Chondrocyte (in vitro differentiated cells): ENCODE measurements at regions not wholly inside any gene's neighbourhood (a gene's known extent, or its start where the extent isn't known, plus 50 kb on each side); places are given as distances from the start of the nearest gene placed in this dataset.

Experiments used
- DNase-seq: peaks from one replicate; pipeline ENCODE4 v3.0.0; 2021; ENCODE audit warnings: mixed read lengths, low spot score
- H3K27ac Mint-ChIP-seq: one replicate; pipeline ENCODE4 v1.8.0; 2021; ENCODE audit warnings: mild to moderate bottlenecking, moderate library complexity, mixed read lengths; ENCODE audit not compliant: unreplicated experiment
- H3K27me3 Mint-ChIP-seq: 2 replicates; pipeline ENCODE4 v1.8.0; 2021; ENCODE audit warnings: low read depth, mixed read lengths
- H3K36me3 Mint-ChIP-seq: 2 replicates; pipeline ENCODE4 v1.8.0; 2021; ENCODE audit warnings: low read depth, mixed read lengths
- H3K4me1 Mint-ChIP-seq: 2 replicates; pipeline ENCODE4 v1.8.0; 2021; ENCODE audit warnings: low read depth, mild to moderate bottlenecking, mixed read lengths
- H3K4me3 Mint-ChIP-seq: one replicate; pipeline ENCODE4 v1.8.0; 2021; ENCODE audit warnings: mild to moderate bottlenecking, moderate library complexity, mixed read lengths; ENCODE audit not compliant: unreplicated experiment
- H3K9me3 Mint-ChIP-seq: 2 replicates; pipeline ENCODE4 v1.8.0; 2021; ENCODE audit warnings: low read depth, mixed read lengths
- TF ChIP-seq, protein P1 (sequence below): fragments of 200-600 bp; sonication (generic); IDR thresholded peaks from 2 replicates; pipeline ENCODE4 v1.5.0; 2021; ENCODE audit warnings: antibody characterized with exemption, mild to moderate bottlenecking, moderate library complexity

DNA sequence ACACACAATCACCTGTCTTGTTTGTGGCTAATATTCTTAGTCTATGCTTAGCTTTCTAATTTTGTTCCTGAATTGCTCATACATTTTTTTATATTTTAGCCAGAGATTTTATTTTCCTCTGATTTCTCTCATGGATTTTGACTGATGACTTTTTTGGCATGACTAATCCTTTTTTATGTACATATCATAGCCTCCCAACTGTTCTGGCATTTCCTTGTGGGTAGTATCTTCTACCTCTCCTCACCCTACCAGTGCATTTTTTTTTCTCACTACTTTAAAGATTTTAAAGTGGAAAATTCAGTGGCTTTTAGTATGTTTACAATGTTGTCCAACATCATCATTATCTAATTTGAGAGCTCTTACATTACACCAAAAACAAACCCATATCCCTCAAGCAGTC is 84.4 kb upstream of the TENM4 start:
- peaks cover 4% of the 10 kb centered on the region for H3K27me3 Mint-ChIP-seq
- no peak for DNase-seq
- H3K4me3 Mint-ChIP-seq = no peak overlapping the region
- peaks cover 11% of the 10 kb centered on the region for H3K9me3 Mint-ChIP-seq
- peaks cover 10% of the 10 kb centered on the region for H3K4me1 Mint-ChIP-seq
- H3K27ac Mint-ChIP-seq = no peak overlapping the region
- TF ChIP-seq, protein P1, sequence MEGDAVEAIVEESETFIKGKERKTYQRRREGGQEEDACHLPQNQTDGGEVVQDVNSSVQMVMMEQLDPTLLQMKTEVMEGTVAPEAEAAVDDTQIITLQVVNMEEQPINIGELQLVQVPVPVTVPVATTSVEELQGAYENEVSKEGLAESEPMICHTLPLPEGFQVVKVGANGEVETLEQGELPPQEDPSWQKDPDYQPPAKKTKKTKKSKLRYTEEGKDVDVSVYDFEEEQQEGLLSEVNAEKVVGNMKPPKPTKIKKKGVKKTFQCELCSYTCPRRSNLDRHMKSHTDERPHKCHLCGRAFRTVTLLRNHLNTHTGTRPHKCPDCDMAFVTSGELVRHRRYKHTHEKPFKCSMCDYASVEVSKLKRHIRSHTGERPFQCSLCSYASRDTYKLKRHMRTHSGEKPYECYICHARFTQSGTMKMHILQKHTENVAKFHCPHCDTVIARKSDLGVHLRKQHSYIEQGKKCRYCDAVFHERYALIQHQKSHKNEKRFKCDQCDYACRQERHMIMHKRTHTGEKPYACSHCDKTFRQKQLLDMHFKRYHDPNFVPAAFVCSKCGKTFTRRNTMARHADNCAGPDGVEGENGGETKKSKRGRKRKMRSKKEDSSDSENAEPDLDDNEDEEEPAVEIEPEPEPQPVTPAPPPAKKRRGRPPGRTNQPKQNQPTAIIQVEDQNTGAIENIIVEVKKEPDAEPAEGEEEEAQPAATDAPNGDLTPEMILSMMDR = no peak
- H3K36me3 Mint-ChIP-seq = no peaks in the 10 kb centered on the region

DNA sequence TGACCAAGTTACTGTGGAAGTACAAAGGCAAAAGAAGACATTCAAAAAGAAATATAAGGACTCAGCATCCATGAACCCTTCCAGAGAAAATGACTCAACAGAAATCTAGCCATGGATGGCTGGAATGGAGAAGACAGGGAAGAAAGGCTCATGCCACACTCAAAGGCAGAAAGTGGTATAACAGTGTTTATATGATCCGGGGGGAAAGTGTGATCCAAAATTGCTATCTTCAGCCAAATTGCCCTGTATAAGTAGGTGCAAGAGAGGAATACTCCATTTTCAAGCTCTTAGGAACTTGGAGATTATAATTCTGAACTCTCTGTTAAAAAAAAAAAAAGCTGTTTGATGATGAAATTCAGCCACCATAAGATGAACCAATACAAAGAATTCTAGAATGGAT is 81.8 kb upstream of the TENM4 start:
- H3K9me3 Mint-ChIP-seq = peaks cover 11% of the 10 kb centered on the region
- TF ChIP-seq, protein P1 = no peak
- H3K4me1 Mint-ChIP-seq = peaks cover 10% of the 10 kb centered on the region
- no peak for DNase-seq
- no peak overlapping the region for H3K4me3 Mint-ChIP-seq
- H3K36me3 Mint-ChIP-seq = no peaks in the 10 kb centered on the region
- H3K27me3 Mint-ChIP-seq = peaks cover 1% of the 10 kb centered on the region
- no peak overlapping the region for H3K27ac Mint-ChIP-seq

DNA sequence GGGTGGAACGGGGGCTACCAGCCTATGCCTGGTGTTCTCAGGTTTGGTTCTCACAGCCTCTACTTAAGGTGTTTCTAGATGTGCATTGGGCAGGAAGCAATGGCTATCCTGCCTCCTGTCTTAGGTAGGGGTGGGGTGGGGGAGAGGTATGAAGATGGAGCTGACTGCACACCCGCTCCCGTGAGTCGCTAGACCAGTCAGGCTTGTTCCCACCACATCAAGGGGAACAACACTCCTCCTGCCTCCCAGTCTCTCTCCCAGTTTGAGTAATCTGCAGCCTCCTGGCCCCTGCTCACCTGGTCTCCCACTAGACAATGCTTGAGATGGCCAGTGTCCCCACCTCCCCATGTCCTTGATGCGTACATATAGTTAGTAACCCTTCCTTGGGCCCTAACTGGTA is 79.3 kb upstream of the TENM4 start:
- peaks cover 2% of the 10 kb centered on the region for H3K4me1 Mint-ChIP-seq
- H3K27ac Mint-ChIP-seq = no peak overlapping the region
- H3K27me3 Mint-ChIP-seq = peaks cover 3% of the 10 kb centered on the region
- no peak for DNase-seq
- TF ChIP-seq, protein P1 = no peak
- H3K36me3 Mint-ChIP-seq = no peaks in the 10 kb centered on the region
- no peak overlapping the region for H3K4me3 Mint-ChIP-seq
- H3K9me3 Mint-ChIP-seq = peaks cover 14% of the 10 kb centered on the region

DNA sequence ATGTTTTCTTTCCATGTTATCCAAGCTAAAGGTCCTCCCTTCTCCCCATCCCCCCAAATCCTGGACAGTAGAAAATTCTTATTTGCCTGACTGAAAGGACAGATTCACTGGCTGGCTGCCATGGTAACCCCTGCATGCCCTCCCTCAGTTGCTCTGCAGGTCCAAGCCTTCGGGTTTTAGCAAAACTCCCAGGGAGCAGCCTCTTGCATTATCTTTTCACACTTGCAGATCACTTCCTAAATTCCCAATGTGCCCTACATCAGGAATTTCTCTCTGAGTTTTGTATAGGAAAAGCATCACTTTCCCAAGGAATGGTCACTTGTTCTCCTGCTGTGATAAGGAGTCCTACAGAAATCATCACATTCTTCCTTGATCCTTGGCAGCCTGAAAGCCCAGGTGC is 75.0 kb upstream of the TENM4 start:
- Mint-ChIP-seq H3K27ac (no peak overlapping the region), H3K4me3 (no peak overlapping the region), H3K27me3 (peaks cover 5% of the 10 kb centered on the region), H3K4me1 (no peaks in the 10 kb centered on the region), H3K9me3 (peaks cover 4% of the 10 kb centered on the region), H3K36me3 (no peaks in the 10 kb centered on the region)
- no peak for DNase-seq
- TF ChIP-seq, protein P1 = no peak

DNA sequence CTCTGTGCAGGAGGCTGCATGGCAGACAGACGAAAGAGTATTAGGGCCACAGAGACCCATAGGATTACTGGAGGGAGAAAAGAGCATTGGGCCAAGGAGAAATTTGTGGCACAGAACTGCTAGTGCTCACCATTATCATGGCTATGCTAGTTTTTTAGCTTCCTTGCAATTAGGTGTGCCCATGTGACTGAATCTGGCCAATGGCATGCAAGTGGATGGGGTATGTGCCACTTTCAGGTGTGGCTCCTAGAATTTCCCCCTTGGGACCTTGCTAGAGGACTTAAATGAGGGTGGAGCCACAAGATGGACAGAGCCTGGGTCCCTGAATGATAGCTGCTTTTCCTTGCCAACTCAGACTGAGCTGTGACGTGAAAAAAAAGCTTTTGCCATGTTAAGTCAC is 73.9 kb upstream of the TENM4 start:
- H3K27ac Mint-ChIP-seq = no peak overlapping the region
- peaks cover 5% of the 10 kb centered on the region for H3K27me3 Mint-ChIP-seq
- TF ChIP-seq, protein P1 = no peak
- H3K9me3 Mint-ChIP-seq = peaks cover 4% of the 10 kb centered on the region
- DNase-seq = no peak
- no peaks in the 10 kb centered on the region for H3K36me3 Mint-ChIP-seq
- H3K4me1 Mint-ChIP-seq = no peaks in the 10 kb centered on the region
- no peak overlapping the region for H3K4me3 Mint-ChIP-seq
